ENCODE measurements at regions not wholly inside any gene's neighbourhood (a gene's known extent, or its start where the extent isn't known, plus 50 kb on each side); places are given as distances from the start of the nearest gene placed in this dataset.
"Not testable (repeated sequence)": the region's sequence is repeated elsewhere in the genome, so short reads cannot be mapped to it uniquely, and the experiment has no call there.

- no peak for DNase-seq
- in situ Hi-C loops (cut with MboI; ENCODE audit: low pct_unique_long_range_greater_than_20kb, low sequenced_read_pairs): no loop called here
Measured at GRCh38 chr1:232579958-232580941, 49.7 kb downstream of the SIPA1L2 start.

- in situ Hi-C loops (cut with MboI; ENCODE audit: low pct_unique_long_range_greater_than_20kb, low sequenced_read_pairs): no loop called here
- no peak for DNase-seq
Measured at GRCh38 chr1:232579466-232579865, 50.5 kb downstream of the SIPA1L2 start.

- in situ Hi-C loops (cut with MboI; ENCODE audit: low pct_unique_long_range_greater_than_20kb, low sequenced_read_pairs): no loop called here
- no peak for DNase-seq
Measured at GRCh38 chr1:232578651-232579195, 51.2 kb downstream of the SIPA1L2 start.

- DNase-seq: no peak
- in situ Hi-C loops (cut with MboI; ENCODE audit: low pct_unique_long_range_greater_than_20kb, low sequenced_read_pairs): no loop called here
Measured at GRCh38 chr1:232577772-232578171, 52.2 kb downstream of the SIPA1L2 start.

- no peak for DNase-seq
- in situ Hi-C loops (cut with MboI; ENCODE audit: low pct_unique_long_range_greater_than_20kb, low sequenced_read_pairs): no loop called here
Measured at GRCh38 chr1:232576537-232576936, 53.4 kb downstream of the SIPA1L2 start.

GRCh38 chr1:232575763-232576040 is 54.2 kb downstream of the SIPA1L2 start:
- in situ Hi-C loops (cut with MboI; ENCODE audit: low pct_unique_long_range_greater_than_20kb, low sequenced_read_pairs): no loop called here
- DNase-seq: no peak

GRCh38 chr1:232574889-232575762 is 54.8 kb downstream of the SIPA1L2 start:
- no peak for DNase-seq
- in situ Hi-C loops (cut with MboI; ENCODE audit: low pct_unique_long_range_greater_than_20kb, low sequenced_read_pairs): no loop called here

- no peak for DNase-seq
- in situ Hi-C loops (cut with MboI; ENCODE audit: low pct_unique_long_range_greater_than_20kb, low sequenced_read_pairs): no loop called here
Measured at GRCh38 chr1:232574077-232574476, 55.9 kb downstream of the SIPA1L2 start.

GRCh38 chr1:232571523-232571922 is 58.4 kb downstream of the SIPA1L2 start:
- no peak for DNase-seq
- in situ Hi-C loops (cut with MboI; ENCODE audit: low pct_unique_long_range_greater_than_20kb, low sequenced_read_pairs): no loop called here

GRCh38 chr1:232570007-232570406 is 59.9 kb downstream of the SIPA1L2 start:
- in situ Hi-C loops (cut with MboI; ENCODE audit: low pct_unique_long_range_greater_than_20kb, low sequenced_read_pairs): no loop called here
- DNase-seq: no peak

- in situ Hi-C loops (cut with MboI; ENCODE audit: low pct_unique_long_range_greater_than_20kb, low sequenced_read_pairs); DNase-seq: not testable (repeated sequence)
Measured at GRCh38 chr1:232569554-232569921, 60.4 kb downstream of the SIPA1L2 start.

- in situ Hi-C loops (cut with MboI; ENCODE audit: low pct_unique_long_range_greater_than_20kb, low sequenced_read_pairs): no loop called here
- DNase-seq: no peak
Measured at GRCh38 chr1:232568906-232569553, 60.9 kb downstream of the SIPA1L2 start.

- in situ Hi-C loops (cut with MboI; ENCODE audit: low pct_unique_long_range_greater_than_20kb, low sequenced_read_pairs): no loop called here
Measured at GRCh38 chr1:232568331-232568852, 61.5 kb downstream of the SIPA1L2 start.

GRCh38 chr1:232566093-232566492 is 63.8 kb downstream of the SIPA1L2 start:
- no peak for DNase-seq
- in situ Hi-C loops (cut with MboI; ENCODE audit: low pct_unique_long_range_greater_than_20kb, low sequenced_read_pairs): no loop called here

More at GRCh38 chr1:232568331-232568852, 61.5 kb downstream of the SIPA1L2 start:
- no peak for DNase-seq

GRCh38 chr1:232562855-232563510 is 67.0 kb downstream of the SIPA1L2 start:
- no peak for DNase-seq
- in situ Hi-C loops (cut with MboI; ENCODE audit: low pct_unique_long_range_greater_than_20kb, low sequenced_read_pairs): no loop called here

GRCh38 chr1:232561381-232561780 is 68.6 kb downstream of the SIPA1L2 start:
- no peak for DNase-seq
- in situ Hi-C loops (cut with MboI; ENCODE audit: low pct_unique_long_range_greater_than_20kb, low sequenced_read_pairs): no loop called here

GRCh38 chr1:232560940-232561339 is 69.0 kb downstream of the SIPA1L2 start:
- in situ Hi-C loops (cut with MboI; ENCODE audit: low pct_unique_long_range_greater_than_20kb, low sequenced_read_pairs): no loop called here
- DNase-seq: no peak

- in situ Hi-C loops (cut with MboI; ENCODE audit: low pct_unique_long_range_greater_than_20kb, low sequenced_read_pairs): no loop called here
- no peak for DNase-seq
Measured at GRCh38 chr1:232558954-232559353, 71.0 kb downstream of the SIPA1L2 start.

All from KBM-7 (cell line).